Retinal pigment epithelial cell (primary cell): ENCODE measurements at regions not wholly inside any gene's neighbourhood (a gene's known extent, or its start where the extent isn't known, plus 50 kb on each side); places are given as distances from the start of the nearest gene placed in this dataset.

ENCODE experiments used
- DNase-seq: peaks from one replicate; pipeline ENCODE4 v3.0.0-alpha.2; 2010; ENCODE audit warnings: low read depth
- H3K4me3 ChIP-seq: 2 replicates; pipeline ENCODE4 v1.5.1; 2011; ENCODE audit warnings: mild to moderate bottlenecking, low read length, control low read depth, moderate library complexity
- CTCF ChIP-seq: conservative IDR thresholded peaks from 2 replicates; pipeline ENCODE4 v1.5.1; 2011; ENCODE audit warnings: low read depth, low read length, control low read depth, inconsistent platforms

- no peak overlapping the region for H3K4me3 ChIP-seq
- DNase-seq = no peak
- no peak for TF ChIP-seq CTCF
Measured at GRCh38 chr3:103937094-103937493, 1429.6 kb upstream of the ALCAM start.

- no peak overlapping the region for H3K4me3 ChIP-seq
- DNase-seq = no peak
- no peak for TF ChIP-seq CTCF
Measured at GRCh38 chr3:103947062-103947461, 1419.6 kb upstream of the ALCAM start.

GRCh38 chr3:103949693-103950092 is 1417.0 kb upstream of the ALCAM start:
- H3K4me3 ChIP-seq = no peak overlapping the region
- TF ChIP-seq CTCF = no peak
- DNase-seq = no peak

- no peak overlapping the region for H3K4me3 ChIP-seq
- TF ChIP-seq CTCF = no peak
- DNase-seq = no peak
Measured at GRCh38 chr3:103950676-103951075, 1416.0 kb upstream of the ALCAM start.

GRCh38 chr3:103953796-103954195 is 1412.9 kb upstream of the ALCAM start:
- DNase-seq = no peak
- no peak overlapping the region for H3K4me3 ChIP-seq
- TF ChIP-seq CTCF = no peak

GRCh38 chr3:103960819-103961218 is 1405.9 kb upstream of the ALCAM start:
- DNase-seq = no peak
- TF ChIP-seq CTCF = no peak
- H3K4me3 ChIP-seq = no peak overlapping the region

- TF ChIP-seq CTCF = no peak
- H3K4me3 ChIP-seq = no peak overlapping the region
- no peak for DNase-seq
Measured at GRCh38 chr3:103963599-103963998, 1403.1 kb upstream of the ALCAM start.
